ENCODE measurements at regions not wholly inside any gene's neighbourhood (a gene's known extent, or its start where the extent isn't known, plus 50 kb on each side); places are given as distances from the start of the nearest gene placed in this dataset.

DNA sequence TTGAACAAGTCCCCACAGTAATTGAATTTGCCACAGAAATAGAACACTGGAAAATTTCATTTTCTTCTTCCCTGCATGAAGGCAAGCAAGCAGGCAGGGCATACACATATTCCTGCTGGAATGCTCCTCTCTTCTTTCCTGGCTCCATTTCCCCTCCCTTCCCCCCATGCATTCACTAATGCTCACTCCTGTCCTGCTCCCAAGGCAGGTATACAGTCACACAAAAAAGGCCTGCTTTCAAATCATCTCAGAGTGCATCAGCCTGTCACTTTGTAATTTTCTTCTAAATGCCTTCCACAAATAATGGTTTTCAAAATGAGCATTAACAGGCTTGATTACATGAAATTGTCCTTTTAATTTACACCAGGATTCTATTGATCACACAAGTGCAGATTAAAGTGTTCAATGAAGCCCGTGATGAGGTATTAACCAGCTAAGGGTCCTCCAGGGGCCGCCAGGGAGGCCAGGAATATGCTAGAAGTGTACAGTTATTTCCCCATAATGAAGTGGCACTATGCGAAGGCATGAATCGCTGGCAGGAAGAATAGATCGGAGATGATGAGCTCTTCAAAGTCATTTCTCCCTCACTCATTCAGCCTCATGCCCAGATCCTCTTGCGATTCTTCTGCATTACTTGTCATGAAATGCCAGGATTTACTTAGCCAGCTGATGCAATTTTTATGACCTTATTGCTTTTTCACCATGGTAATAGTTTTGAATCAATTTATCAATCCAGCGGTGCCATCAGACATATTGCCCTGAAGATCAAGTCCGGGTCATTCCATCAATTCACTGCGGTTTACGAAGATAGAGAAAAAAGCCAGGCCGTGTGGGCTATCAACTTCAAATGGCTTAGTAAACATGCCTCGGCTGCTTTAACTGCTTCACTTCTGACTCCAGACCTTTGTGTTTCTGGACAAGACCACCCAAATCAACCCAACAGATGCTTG is 243.5 kb downstream of the GPAT3 start (continued):
- TF ChIP-seq ZNF114 (CRISPR knock-in tag; IDR thresholded peaks at IDR 0.05) (no peak), POLR2AphosphoS5 (IDR thresholded peaks at IDR 0.05; ENCODE audit: low read depth) (no peak), NANOG (IDR thresholded peaks at IDR 0.05; ENCODE audit: borderline replicate concordance) (no peak), ZNF331 (CRISPR knock-in tag; IDR thresholded peaks at IDR 0.05; ENCODE audit: low read depth) (no peak), JUNB (IDR thresholded peaks at IDR 0.05; ENCODE audit: unreplicated experiment) (no peak)
- TF ChIP-seq, protein P1, sequence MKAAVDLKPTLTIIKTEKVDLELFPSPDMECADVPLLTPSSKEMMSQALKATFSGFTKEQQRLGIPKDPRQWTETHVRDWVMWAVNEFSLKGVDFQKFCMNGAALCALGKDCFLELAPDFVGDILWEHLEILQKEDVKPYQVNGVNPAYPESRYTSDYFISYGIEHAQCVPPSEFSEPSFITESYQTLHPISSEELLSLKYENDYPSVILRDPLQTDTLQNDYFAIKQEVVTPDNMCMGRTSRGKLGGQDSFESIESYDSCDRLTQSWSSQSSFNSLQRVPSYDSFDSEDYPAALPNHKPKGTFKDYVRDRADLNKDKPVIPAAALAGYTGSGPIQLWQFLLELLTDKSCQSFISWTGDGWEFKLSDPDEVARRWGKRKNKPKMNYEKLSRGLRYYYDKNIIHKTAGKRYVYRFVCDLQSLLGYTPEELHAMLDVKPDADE (IDR thresholded peaks at IDR 0.05) = no peak

DNA sequence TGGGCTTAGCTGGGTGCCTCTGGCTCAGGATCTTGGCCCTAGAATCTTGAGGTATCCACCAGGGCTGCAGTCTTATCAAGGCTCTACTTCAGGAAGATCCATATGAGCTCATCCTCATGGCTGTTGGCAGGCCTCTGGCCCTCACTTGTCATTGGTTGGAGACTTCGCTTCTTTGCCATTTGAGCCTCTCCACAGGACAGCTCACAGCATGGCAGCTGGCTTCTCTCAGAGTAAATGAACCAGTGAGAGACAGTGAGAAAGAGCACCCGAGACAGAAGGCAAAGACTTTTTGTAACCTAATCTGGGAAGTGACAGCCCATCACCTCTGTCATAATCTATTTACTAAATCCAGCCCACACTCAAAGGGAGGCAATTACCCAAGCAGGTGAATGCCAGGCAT is 236.8 kb downstream of the GPAT3 start:
- H4K20me1 ChIP-seq (replicated peaks; ENCODE audit: insufficient read depth) = no peaks in the 10 kb centered on the region
- no peaks in the 10 kb centered on the region for H3K9me2 ChIP-seq (ENCODE audit: insufficient read depth)
- DNase-seq (ENCODE audit: low spot score) (peak; percentile 12), ATAC-seq (peak; percentile 64)
- H2AFZ ChIP-seq = no peak overlapping the region; the same call in 1 of the 2 replicates
- Mint-ChIP-seq H3K4me3 (no peak overlapping the region), H3K36me3 (ENCODE audit: low read depth) (no peaks in the 10 kb centered on the region), H3K9me3 (no peaks in the 10 kb centered on the region), H3K27me3 (ENCODE audit: insufficient read depth, low read depth, poor library complexity) (no peaks in the 10 kb centered on the region), H3K4me1 (peaks cover 4% of the 10 kb centered on the region; the same call in 2 of the 3 replicates), H3K27ac (no peak overlapping the region)
- no peaks in the 10 kb centered on the region for H3F3A ChIP-seq (replicated peaks; ENCODE audit: low read depth)
- no peak overlapping the region for H3K27ac ChIP-seq (ENCODE audit: low read depth)
- H3K27me3 ChIP-seq (ENCODE audit: insufficient read depth) = no peaks in the 10 kb centered on the region
- no peaks in the 10 kb centered on the region for H3K36me3 ChIP-seq (ENCODE audit: insufficient read depth)
- TF ChIP-seq EZH2 (IDR thresholded peaks at IDR 0.05; ENCODE audit: low read depth, unreplicated experiment) (no peak), ZNF331 (CRISPR knock-in tag; IDR thresholded peaks at IDR 0.05; ENCODE audit: low read depth) (0 out of 2 replicates have a peak, but pooled peaks have one; percentile 30)
- no peak overlapping the region for H3K4me3 ChIP-seq
- no peaks in the 10 kb centered on the region for H3K79me2 ChIP-seq (replicated peaks; ENCODE audit: insufficient read depth)
- H3K4me1 ChIP-seq (ENCODE audit: insufficient read depth) = no peaks in the 10 kb centered on the region
- no peak overlapping the region for H3K4me2 ChIP-seq

DNA sequence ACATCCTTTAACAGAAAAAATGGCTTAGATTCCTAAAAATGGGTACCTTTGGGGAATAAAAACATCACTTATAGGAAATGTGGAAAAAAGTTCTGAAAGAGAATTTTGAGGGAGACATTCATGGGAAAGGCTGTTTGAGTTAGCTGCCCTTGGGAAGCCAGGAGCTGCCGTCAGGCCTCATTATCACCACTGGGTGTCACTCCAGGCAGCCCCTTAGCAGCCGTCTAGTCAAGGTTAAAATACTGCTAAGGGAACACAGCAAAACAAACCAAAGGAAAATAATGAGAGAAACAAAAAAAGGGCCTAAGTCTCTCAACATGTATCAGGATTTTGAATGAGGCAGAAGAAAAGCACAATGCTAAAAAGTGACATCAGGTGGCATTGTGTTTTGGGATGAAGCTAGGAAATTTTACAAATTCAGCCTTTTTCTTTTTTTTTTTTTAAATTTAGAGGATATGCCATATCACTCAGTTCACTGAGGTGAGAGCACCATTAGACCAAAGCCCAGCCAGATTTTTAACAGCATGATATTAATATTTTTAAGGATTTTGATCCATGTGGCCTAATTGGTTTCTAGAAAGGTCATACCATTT is 235.3 kb downstream of the GPAT3 start:
- no peak overlapping the region for H3K27ac ChIP-seq (ENCODE audit: low read depth)
- H4K20me1 ChIP-seq (replicated peaks; ENCODE audit: insufficient read depth) = no peaks in the 10 kb centered on the region
- ATAC-seq = peak; percentile 99
- H3K4me2 ChIP-seq = no peak overlapping the region
- H3K4me3 ChIP-seq = no peak overlapping the region
- Mint-ChIP-seq H3K27ac (no peak overlapping the region), H3K27me3 (ENCODE audit: insufficient read depth, low read depth, poor library complexity) (no peaks in the 10 kb centered on the region), H3K9me3 (no peaks in the 10 kb centered on the region), H3K4me1 (peaks cover 4% of the 10 kb centered on the region; the same call in 2 of the 3 replicates), H3K4me3 (no peak overlapping the region), H3K36me3 (ENCODE audit: low read depth) (no peaks in the 10 kb centered on the region)
- peak; percentile 82 for DNase-seq (ENCODE audit: low spot score)
- no peaks in the 10 kb centered on the region for H3F3A ChIP-seq (replicated peaks; ENCODE audit: low read depth)
- no peaks in the 10 kb centered on the region for H3K79me2 ChIP-seq (replicated peaks; ENCODE audit: insufficient read depth)
- no peak overlapping the region for H2AFZ ChIP-seq
- no peaks in the 10 kb centered on the region for H3K9me2 ChIP-seq (ENCODE audit: insufficient read depth)
- H3K36me3 ChIP-seq (ENCODE audit: insufficient read depth) = no peaks in the 10 kb centered on the region
- H3K27me3 ChIP-seq (ENCODE audit: insufficient read depth) = no peaks in the 10 kb centered on the region
- no peak for TF ChIP-seq JUNB (IDR thresholded peaks at IDR 0.05; ENCODE audit: unreplicated experiment)
- TF ChIP-seq, protein P2, sequence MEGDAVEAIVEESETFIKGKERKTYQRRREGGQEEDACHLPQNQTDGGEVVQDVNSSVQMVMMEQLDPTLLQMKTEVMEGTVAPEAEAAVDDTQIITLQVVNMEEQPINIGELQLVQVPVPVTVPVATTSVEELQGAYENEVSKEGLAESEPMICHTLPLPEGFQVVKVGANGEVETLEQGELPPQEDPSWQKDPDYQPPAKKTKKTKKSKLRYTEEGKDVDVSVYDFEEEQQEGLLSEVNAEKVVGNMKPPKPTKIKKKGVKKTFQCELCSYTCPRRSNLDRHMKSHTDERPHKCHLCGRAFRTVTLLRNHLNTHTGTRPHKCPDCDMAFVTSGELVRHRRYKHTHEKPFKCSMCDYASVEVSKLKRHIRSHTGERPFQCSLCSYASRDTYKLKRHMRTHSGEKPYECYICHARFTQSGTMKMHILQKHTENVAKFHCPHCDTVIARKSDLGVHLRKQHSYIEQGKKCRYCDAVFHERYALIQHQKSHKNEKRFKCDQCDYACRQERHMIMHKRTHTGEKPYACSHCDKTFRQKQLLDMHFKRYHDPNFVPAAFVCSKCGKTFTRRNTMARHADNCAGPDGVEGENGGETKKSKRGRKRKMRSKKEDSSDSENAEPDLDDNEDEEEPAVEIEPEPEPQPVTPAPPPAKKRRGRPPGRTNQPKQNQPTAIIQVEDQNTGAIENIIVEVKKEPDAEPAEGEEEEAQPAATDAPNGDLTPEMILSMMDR (conservative IDR thresholded peaks at IDR 0.05; ENCODE audit: low read depth in 2 of 2) = peak; percentile 88 to 89
- no peak for TF ChIP-seq NANOG (IDR thresholded peaks at IDR 0.05; ENCODE audit: borderline replicate concordance)
- TF ChIP-seq EZH2 (IDR thresholded peaks at IDR 0.05; ENCODE audit: low read depth, unreplicated experiment) = no peak
- H3K4me1 ChIP-seq (ENCODE audit: insufficient read depth) = no peaks in the 10 kb centered on the region

Measured in GM23338 (cell line).